ENCODE measurements at regions not wholly inside any gene's neighbourhood (a gene's known extent, or its start where the extent isn't known, plus 50 kb on each side); places are given as distances from the start of the nearest gene placed in this dataset.

GRCh38 chr20:59377842-59378241, 77.4 kb downstream of the EDN3 start:
- H2BK12ac ChIP-seq (ENCODE audit: insufficient read length, low read depth, low read length): no peak overlapping the region
- no peak overlapping the region for H2BK120ac ChIP-seq (ENCODE audit: low read depth, low read length, poor library complexity, severe bottlenecking)
- H3T11ph ChIP-seq (ENCODE audit: low read length): no peak overlapping the region
- H2BK5ac ChIP-seq (ENCODE audit: insufficient read length, low read length): no peak overlapping the region
- Mint-ChIP-seq H3K36me3 (ENCODE audit: insufficient read depth in 1 of 3, low read depth in 3 of 3) (no peaks in the 10 kb centered on the region), H3K4me1 (peaks cover 3 to 4% of the 10 kb centered on the region in 2 experiments; a peak in 2 of 4 replicates), H3K9me3 (no peaks in the 10 kb centered on the region), H3K4me3 (no peak overlapping the region), H3K27ac (no peak overlapping the region), H3K27me3 (ENCODE audit: low read depth) (peaks cover 50% of the 10 kb centered on the region)
- no peak for TF ChIP-seq CTCF (conservative IDR thresholded peaks at IDR 0.05)
- H3K23me2 ChIP-seq (ENCODE audit: insufficient read length, low read depth, low read length, poor library complexity, severe bottlenecking): no peaks in the 10 kb centered on the region
- no peak overlapping the region for H3K9ac ChIP-seq (ENCODE audit: extremely low read depth, insufficient read length, low read length)
- H3K4ac ChIP-seq (ENCODE audit: low read depth, low read length): no peak overlapping the region
- H3K79me2 ChIP-seq (ENCODE audit: insufficient read depth, low read length): no peaks in the 10 kb centered on the region
- H3K14ac ChIP-seq (ENCODE audit: insufficient read depth, low read length): no peak overlapping the region
- no peak overlapping the region for H3K18ac ChIP-seq (ENCODE audit: insufficient read length, low read depth, low read length)
- no peak overlapping the region for H4K5ac ChIP-seq (ENCODE audit: insufficient read length, low read depth, low read length)
- H2BK20ac ChIP-seq (ENCODE audit: low read depth, low read length, poor library complexity, severe bottlenecking): no peak overlapping the region
- no peak overlapping the region for H2BK15ac ChIP-seq (ENCODE audit: low read depth, low read length)
- no CpG with 5 or more reads among the region's 3 CpGs for WGBS (ENCODE audit: extremely low coverage, insufficient read length, low lambda C conversion rate)
- no peaks in the 10 kb centered on the region for H4K20me1 ChIP-seq (ENCODE audit: control insufficient read depth, insufficient read depth, insufficient read length)
- no peak overlapping the region for H3K4me2 ChIP-seq (ENCODE audit: insufficient read depth, insufficient read length, low read length)
- H2AFZ ChIP-seq (ENCODE audit: low read length): no peak overlapping the region
- H4K91ac ChIP-seq (ENCODE audit: insufficient read length, low read depth, low read length): no peak overlapping the region
- H2AK5ac ChIP-seq (ENCODE audit: insufficient read length, low read length): no peak overlapping the region
- H3K27me3 ChIP-seq (ENCODE audit: insufficient read depth, low read length): no peaks in the 10 kb centered on the region
- H3K9me3 ChIP-seq (ENCODE audit: control insufficient read depth, low read depth, low read length): no peaks in the 10 kb centered on the region
- H4K8ac ChIP-seq (replicated peaks; ENCODE audit: insufficient read length, low read depth, low read length): no peak overlapping the region
- no peak overlapping the region for H3K56ac ChIP-seq (ENCODE audit: insufficient read length, low read depth, low read length)
- no peak overlapping the region for H3K27ac ChIP-seq (ENCODE audit: insufficient read length, low read depth, low read length)
- no peaks in the 10 kb centered on the region for H3K79me1 ChIP-seq (ENCODE audit: insufficient read depth, low read depth, low read length, poor library complexity, severe bottlenecking)
- H3K4me1 ChIP-seq (ENCODE audit: insufficient read depth, low read length): no peaks in the 10 kb centered on the region
- H3K23ac ChIP-seq (ENCODE audit: insufficient read length, low read depth, low read length): no peak overlapping the region
- DNase-seq: no peak

All from H9 (cell line).